ENCODE measurements at regions not wholly inside any gene's neighbourhood (a gene's known extent, or its start where the extent isn't known, plus 50 kb on each side); places are given as distances from the start of the nearest gene placed in this dataset.

- TF ChIP-seq CTCF (IDR thresholded peaks at IDR 0.05), result no peak
- no peak for TF ChIP-seq POLR2A (IDR thresholded peaks at IDR 0.05)
These were observed 134.4 kb downstream of the DACT1 start for GRCh38 chr14:58772116-58772515.

Measured in adrenal gland (tissue), 5 donors.